CD4-positive, alpha-beta T cell treated with Interferon alpha-2 for 1 hour (primary cell): ENCODE measurements at regions not wholly inside any gene's neighbourhood (a gene's known extent, or its start where the extent isn't known, plus 50 kb on each side); places are given as distances from the start of the nearest gene placed in this dataset.

ENCODE experiments used
- DNase-seq, 2 donors: peaks; one replicate each; pipeline ENCODE4 v3.0.0-alpha.2; 2020 to 2022

DNA sequence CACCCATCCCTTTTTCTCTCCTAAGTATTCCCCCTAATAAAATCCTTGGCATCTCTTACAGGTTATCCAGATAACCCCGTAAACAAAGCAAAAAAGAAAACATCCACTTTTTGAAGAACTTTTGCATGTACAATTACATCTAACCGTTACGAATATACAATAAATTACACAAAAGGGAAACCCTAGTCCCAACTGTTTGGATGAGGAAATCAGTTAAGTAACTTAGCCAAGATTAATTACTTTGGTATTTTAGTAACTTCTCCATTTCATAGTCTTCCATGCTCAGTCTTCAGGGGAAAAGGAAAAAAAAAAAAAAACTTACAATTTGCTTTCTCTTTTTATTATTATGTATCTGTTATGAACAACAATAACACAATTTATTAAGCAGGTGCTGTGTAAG lies 212.9 kb downstream of the ACTL7B start:
- DNase-seq, result no peak

GRCh38 chr9:108640230-108640629 lies 215.6 kb downstream of the ACTL7B start:
- no peak for DNase-seq

GRCh38 chr9:108639696-108640095 lies 216.1 kb downstream of the ACTL7B start:
- no peak for DNase-seq

- DNase-seq, result no peak
Measured at GRCh38 chr9:108639091-108639490, 216.7 kb downstream of the ACTL7B start.

DNA sequence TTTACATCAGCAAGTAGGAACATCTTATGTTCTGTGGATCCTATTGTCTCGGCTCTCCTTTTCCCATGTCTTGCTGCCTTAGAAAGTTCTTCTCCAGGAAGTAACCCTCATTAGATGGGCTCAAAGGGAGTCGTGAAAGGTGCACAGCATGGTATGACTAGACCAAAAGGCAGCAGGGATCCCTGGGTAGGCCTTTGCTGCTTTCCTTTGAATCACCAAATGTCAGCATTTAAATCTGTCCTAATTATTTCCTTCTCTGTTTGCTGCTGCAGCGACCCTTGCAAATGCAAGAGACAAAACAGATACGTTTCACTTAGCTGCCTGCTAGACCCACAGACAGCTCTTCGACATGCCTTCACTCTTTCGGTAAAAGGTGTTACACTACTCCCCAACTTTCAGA lies 218.4 kb downstream of the ACTL7B start:
- DNase-seq, result no peak

GRCh38 chr9:108636013-108636412 lies 219.8 kb downstream of the ACTL7B start:
- no peak for DNase-seq

DNA sequence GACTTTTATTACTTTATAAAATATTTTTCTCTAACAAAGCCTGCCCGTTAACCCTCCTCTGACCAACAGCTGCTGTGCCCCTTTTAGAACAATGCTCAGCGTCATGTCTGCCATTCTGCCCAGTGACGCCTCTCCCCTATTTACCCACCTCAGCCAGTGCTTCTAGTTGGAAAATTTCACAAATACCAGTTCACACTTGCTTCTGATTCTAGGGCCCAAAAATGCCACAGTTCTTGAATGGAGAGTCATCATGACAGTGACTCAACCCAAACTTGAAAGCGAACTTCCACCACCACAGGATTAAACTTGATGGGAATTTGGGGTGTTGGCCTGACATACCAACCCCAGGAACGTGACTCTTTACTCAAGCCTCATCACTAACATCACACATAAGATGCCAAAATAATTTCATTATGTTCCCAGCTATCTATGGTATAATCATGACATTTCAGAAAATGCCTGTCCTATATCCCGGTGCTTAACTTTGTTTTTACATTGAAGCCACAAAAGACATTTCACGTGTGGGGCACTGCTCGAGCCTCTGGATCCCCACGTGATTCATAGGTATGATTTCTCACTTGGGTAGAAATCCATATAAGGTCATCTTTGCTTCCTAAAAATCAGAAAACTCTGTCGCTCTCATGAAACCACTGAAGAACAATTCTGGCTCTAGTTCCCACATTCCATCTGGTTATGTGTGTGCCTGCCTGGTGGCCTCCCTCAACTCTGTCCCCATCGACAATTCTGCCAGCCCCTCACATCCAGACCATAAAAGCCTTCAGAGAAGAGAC lies 220.9 kb downstream of the ACTL7B start:
- DNase-seq, result no peak

DNA sequence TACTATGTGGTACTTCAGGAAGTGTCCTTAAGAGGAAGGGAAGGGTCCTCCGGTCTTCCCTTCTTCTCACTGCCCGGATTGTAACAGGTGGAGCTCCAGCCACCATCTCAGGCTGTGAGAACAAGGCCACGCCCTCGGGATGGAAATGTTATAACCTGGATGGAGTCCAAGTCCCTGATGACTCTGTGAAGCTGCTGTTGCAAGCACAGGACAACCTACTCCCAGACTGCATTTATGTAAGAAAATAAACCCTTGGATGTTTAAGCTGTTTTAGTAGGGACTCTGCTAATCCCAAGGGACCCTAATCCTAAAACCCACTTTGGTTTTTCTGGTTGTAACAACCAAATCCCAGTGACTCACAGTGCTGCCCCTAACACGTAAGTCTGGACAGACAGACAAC lies 221.6 kb downstream of the ACTL7B start:
- no peak for DNase-seq

DNA sequence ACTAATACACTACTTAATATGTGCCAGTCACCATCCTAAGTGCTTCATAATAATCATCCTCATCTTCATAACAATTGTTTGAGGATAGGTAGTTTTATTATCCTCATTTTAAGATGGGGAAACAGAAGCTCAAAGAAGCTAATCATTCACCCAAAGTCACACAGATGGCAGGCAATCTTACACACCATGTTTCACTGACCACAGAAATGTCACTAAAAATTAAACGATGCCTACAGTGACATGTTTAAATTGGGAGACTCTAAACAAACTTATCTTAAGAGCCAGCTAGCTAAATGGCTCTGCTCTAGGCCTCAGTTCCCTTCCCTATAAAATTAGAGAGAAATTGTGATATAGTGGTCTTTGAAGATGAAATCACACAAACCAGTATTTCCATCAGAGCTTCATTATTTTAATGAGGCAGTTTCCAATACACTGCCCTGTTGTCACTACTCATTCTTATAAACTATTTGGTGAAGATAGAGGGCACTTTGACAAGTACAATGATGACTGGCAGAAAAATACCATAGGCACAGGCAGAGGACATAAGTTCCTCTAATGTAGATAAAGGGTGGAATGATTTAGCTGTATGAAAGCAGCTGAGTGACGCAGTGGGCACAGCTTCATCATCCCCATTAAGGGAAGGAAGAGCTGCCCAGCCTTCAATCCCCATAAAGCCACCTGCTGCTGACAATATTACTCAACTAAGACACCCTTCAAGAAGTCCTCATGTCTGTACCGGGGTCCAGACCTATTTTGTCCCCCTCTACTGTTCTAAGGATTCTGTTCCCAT lies 224.1 kb downstream of the ACTL7B start:
- DNase-seq, result peak in 1 of 2 donors; percentile 11

- DNase-seq, result no peak
Measured at GRCh38 chr9:108628316-108628715, 227.5 kb downstream of the ACTL7B start.

- DNase-seq, result no peak
Measured at GRCh38 chr9:108626743-108627142, 229.0 kb downstream of the ACTL7B start.

- DNase-seq, result peak in 1 of 2 donors; percentile 10
Measured at GRCh38 chr9:108621991-108622855, 233.6 kb downstream of the ACTL7B start.

- DNase-seq, result no peak
Measured at GRCh38 chr9:108620767-108621166, 235.0 kb downstream of the ACTL7B start.

DNA sequence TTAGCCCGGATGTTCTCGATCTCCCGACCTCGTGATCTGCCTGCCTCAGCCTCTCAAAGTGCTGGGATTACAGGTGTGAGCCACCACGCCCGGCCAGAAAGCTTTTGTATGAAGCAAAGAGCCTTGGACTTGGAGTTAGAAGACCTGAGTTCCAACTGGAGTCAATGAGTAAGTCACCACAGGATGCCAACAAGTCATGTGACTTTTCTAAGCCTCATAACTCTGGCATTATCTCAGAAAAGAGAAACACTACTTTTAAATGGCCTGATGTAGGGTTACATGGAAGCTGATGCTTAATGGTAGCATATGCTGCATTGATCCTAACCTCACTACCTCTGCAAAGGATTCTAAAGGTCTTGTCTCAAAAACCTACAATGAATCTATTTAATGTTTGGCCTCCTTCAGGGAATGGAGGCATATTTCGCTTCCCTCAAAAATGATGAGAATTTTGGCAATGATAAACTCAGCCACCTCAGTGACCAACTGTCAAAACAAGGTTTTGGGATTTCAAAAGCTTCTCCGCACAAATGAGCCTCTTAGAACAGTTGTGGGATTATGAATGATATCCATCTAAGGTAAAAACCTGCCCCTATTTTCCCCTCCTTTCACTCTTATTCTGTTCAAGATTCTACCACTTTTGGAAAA lies 236.8 kb downstream of the ACTL7B start:
- DNase-seq, result no peak

DNA sequence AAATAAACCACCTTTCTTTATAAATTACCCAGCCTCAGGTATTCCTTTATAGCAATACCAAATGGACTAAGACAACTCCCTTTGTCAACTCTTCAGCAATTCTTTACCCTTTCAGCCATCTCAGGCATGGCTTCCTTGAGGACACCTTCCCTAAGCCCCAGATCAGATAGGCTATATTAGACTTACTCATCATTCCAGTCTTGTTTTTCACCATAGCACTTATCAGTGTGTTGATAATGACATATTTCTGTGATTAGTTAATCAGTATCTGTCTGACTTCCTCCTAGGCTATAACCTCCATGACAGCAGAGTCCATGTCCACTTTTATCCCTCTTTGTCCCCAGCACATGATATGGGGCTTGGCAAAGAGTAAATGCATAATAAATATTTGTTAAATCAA lies 238.1 kb downstream of the ACTL7B start:
- no peak for DNase-seq

- no peak for DNase-seq
Measured at GRCh38 chr9:108615152-108615551, 240.6 kb downstream of the ACTL7B start.

- DNase-seq, result no peak
Measured at GRCh38 chr9:108612513-108612912, 243.3 kb downstream of the ACTL7B start.

GRCh38 chr9:108609897-108610253 lies 245.9 kb downstream of the ACTL7B start:
- no peak for DNase-seq

DNA sequence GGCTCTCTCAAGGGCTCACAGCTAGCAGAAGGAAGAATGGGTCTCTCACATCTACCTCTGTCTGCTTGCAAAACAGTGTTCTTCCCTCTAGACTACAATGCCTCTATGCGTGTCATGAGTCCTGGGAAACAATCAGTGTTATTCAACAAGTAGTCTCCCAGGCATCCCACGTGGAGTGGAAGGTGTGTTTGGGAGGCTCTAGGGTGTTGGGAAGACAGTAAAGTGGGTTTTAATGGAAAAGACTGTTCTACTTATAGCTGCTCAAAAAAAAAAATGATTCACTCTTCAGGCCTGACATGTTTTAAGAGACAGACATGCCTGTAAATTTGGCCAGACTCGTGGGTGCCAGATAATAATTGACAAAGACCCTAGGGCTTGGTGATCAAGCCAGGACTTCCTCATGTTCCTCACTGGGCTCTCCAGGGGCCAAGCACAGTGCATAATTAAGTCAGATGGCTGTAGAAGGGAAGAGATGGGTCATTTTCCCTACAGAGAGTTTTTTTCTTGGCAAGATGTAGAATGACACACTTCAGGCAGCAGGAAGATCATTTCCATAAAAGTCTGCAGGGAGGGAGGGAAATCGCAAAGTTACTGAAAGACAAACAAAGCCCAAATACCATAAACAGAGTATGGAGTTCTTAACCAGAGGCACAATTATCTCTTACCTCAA lies 246.4 kb downstream of the ACTL7B start:
- DNase-seq, result no peak

- DNase-seq, result no peak
Measured at GRCh38 chr9:108607607-108608006, 248.2 kb downstream of the ACTL7B start.

DNA sequence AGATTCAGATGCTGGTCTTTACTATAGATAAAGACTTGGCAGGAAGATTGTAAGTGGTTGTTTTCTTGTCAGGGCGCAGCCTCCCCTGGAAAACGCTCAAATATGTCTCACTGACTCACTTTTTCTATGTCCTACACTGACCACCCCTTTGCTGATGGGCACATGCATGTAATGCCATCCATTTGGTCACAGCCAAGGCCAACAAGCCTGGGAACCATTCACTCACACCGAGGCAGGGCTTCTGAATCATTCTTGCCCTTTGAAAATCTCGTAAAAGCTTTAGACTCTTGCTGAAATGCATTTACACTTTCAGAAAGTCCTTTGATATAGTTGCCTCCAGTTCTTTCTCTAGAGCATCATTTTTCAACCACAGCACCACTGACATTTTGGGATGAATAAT lies 249.4 kb downstream of the ACTL7B start:
- no peak for DNase-seq

DNA sequence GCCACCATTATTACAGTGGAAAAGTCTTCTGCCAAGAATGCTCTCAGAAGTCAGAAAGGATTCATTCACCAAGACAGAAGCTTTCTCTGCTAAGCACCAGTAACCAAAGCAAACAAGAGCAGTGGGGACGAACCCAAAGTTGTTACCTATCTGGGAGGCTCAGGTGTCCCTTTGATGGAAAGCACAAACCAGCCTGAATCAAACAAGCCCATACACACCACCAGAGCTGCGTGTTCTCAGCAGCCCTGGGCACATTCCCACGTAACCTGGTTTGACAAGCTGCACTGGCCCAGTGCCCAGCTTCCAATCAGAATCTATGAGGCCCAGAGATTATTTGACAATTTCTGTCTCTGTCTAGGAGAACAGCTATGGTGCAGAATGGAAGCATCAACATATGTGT lies 252.6 kb downstream of the ACTL7B start:
- no peak for DNase-seq
